ENCODE measurements at regions not wholly inside any gene's neighbourhood (a gene's known extent, or its start where the extent isn't known, plus 50 kb on each side); places are given as distances from the start of the nearest gene placed in this dataset.
A peak's percentile ranks its signal among the peaks of the same experiment; 100 is the strongest.

DNA sequence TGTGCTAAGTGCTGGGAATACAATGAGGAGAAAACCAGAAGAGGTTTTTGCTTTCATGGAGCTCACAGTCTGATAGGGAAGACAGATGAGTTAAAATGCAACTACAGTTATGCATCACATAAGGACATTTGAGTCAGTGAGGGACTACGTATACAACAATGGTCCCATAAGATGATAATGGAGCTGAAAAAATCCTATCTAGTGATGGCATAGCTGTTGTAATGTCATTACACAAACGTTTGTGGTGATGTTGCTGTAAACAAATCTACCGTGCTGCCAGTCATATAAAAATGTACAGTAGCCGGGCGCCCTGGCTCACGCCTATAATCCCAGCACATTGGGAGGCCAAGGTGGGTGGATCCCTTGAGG is 110.1 kb upstream of the RAD23B start:
- H3K27ac ChIP-seq: no peak overlapping the region
- no peaks in the 10 kb centered on the region for H3K36me3 ChIP-seq
- DNase-seq (no peak), ATAC-seq (no peak)
- intact Hi-C loops (cut with DNase I): no loop called here
- TF ChIP-seq, protein P1, sequence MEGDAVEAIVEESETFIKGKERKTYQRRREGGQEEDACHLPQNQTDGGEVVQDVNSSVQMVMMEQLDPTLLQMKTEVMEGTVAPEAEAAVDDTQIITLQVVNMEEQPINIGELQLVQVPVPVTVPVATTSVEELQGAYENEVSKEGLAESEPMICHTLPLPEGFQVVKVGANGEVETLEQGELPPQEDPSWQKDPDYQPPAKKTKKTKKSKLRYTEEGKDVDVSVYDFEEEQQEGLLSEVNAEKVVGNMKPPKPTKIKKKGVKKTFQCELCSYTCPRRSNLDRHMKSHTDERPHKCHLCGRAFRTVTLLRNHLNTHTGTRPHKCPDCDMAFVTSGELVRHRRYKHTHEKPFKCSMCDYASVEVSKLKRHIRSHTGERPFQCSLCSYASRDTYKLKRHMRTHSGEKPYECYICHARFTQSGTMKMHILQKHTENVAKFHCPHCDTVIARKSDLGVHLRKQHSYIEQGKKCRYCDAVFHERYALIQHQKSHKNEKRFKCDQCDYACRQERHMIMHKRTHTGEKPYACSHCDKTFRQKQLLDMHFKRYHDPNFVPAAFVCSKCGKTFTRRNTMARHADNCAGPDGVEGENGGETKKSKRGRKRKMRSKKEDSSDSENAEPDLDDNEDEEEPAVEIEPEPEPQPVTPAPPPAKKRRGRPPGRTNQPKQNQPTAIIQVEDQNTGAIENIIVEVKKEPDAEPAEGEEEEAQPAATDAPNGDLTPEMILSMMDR (IDR thresholded peaks at IDR 0.05): no peak
- no peaks in the 10 kb centered on the region for H3K27me3 ChIP-seq (ENCODE audit: low read depth)
- no peak overlapping the region for H3K4me3 ChIP-seq
- H3K4me1 ChIP-seq: no peaks in the 10 kb centered on the region
- no peaks in the 10 kb centered on the region for H3K9me3 ChIP-seq

DNA sequence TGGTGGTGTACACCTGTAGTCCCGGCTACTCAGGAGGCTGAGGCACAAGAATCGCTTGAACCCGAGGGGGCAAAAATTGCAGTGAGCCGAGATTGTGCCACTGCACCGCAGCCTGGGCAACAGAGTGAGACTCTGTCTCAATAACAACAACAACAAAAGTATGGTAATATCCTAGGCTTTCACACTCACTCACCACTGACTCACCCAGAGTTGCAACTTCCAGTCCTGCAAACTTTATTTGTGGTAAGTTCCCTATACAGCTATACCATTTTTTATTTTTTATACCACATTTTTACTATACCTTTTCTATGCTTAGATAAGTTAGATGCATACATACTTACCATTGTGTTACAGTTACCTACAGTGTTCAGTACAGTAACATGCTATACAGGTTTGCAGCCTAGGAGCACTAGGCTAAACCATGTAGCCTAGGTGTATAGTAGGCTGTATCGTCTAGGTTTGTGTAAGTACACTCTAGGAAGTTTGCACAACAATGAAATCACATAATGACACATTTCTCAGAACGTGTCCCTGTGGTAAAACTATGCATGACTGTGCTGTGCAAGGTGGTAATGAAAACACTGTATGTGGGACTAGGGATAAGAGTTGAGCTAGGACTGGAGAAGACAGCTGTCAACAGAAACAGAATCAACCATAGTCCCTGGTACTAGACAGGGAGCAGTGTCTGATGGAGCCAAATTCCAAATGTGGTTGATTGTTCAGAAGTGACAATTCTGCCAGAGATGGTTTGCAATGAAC is 109.5 kb upstream of the RAD23B start:
- Histone ChIP-seq H3K27me3 (ENCODE audit: low read depth) (no peaks in the 10 kb centered on the region), H3K27ac (no peak overlapping the region), H3K9me3 (no peaks in the 10 kb centered on the region), H3K36me3 (no peaks in the 10 kb centered on the region), H3K4me1 (no peaks in the 10 kb centered on the region), H3K4me3 (no peak overlapping the region)
- TF ChIP-seq, protein P1 (IDR thresholded peaks at IDR 0.05): no peak
- ATAC-seq: peak in 1 of 2 donors; percentile 13
- no peak for DNase-seq
- intact Hi-C loops (cut with DNase I): no loop called here

DNA sequence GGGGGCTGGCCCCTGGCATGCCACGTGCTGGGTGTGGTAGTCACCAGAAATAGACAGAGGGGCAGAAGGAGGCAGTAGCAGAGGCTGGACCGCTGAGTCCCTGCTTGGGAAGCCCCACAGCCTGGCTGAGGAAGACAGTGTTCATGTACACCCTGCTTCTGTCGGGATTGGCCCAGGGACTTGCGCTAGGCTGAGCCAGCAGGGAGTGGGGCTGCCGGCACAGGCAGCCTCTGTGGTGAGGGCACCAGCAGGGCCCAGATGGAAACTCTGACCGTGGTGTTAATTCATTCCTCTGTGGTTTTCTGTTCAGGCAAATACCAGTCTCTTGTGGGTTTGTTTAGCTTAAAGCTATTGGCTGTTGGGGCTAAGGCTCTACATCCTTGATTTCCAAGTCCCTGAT is 108.6 kb upstream of the RAD23B start:
- Histone ChIP-seq H3K27ac (no peak overlapping the region), H3K4me1 (no peaks in the 10 kb centered on the region), H3K27me3 (ENCODE audit: low read depth) (no peaks in the 10 kb centered on the region), H3K9me3 (no peaks in the 10 kb centered on the region), H3K4me3 (no peak overlapping the region), H3K36me3 (no peaks in the 10 kb centered on the region)
- ATAC-seq (no peak), DNase-seq (no peak)
- intact Hi-C loops (cut with DNase I): no loop called here
- TF ChIP-seq, protein P1 (IDR thresholded peaks at IDR 0.05): no peak

DNA sequence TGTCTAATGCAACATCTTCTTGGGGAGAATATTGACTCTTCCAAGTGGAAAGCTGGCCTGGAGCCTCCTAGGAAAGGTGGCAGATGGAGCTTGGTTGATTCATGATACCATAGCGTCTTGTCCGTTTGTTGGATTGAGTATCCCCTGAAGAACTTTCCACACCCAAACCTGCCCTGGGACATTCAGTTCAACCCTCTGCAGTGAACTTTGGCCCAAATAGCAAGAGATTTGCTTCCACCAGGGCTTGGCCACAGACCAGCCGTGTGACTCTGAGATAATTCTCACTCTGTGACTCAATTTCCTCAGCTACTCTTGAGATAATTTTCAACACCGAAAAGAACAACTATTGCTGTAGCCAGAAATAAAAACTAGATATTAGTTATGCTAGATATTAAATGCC is 108.0 kb upstream of the RAD23B start:
- Histone ChIP-seq H3K9me3 (no peaks in the 10 kb centered on the region), H3K4me3 (no peak overlapping the region), H3K36me3 (no peaks in the 10 kb centered on the region), H3K4me1 (no peaks in the 10 kb centered on the region), H3K27ac (no peak overlapping the region), H3K27me3 (ENCODE audit: low read depth) (no peaks in the 10 kb centered on the region)
- DNase-seq (no peak), ATAC-seq (no peak)
- TF ChIP-seq, protein P1 (IDR thresholded peaks at IDR 0.05): no peak
- intact Hi-C loops (cut with DNase I): no loop called here

DNA sequence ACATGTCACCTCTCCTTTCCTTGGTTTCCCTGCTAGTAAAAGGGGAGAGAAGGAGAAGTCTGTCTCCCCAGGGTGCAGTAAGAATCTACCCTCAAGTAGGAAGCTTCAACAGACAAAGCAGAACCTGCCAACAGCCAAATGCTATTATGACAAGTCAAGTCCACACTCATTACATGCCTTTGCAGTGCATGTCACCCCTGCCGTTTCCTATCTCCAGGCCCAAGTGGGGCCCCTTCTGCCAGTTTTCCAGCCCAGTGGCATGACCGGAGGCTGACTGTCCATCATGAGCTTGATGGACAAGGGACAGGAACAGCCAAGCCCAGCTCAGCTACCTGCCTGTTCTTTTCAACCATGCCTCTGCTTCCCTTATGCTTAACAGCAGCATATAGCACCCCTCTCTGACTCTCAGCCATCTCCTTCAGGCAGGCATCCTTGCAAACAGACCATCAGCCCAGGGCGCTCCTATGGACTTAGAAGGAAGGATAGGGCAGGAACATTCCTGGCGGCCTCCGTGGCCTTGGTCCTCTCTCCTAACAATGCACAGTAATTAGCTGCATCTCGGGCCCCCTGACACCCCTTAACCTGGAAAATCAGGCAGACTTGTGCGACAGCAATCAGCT is 107.2 kb upstream of the RAD23B start:
- DNase-seq (no peak), ATAC-seq (no peak)
- Histone ChIP-seq H3K9me3 (no peaks in the 10 kb centered on the region), H3K4me3 (no peak overlapping the region), H3K27ac (no peak overlapping the region), H3K27me3 (ENCODE audit: low read depth) (no peaks in the 10 kb centered on the region), H3K4me1 (no peaks in the 10 kb centered on the region), H3K36me3 (no peaks in the 10 kb centered on the region)
- TF ChIP-seq, protein P1 (IDR thresholded peaks at IDR 0.05): no peak
- intact Hi-C loops (cut with DNase I): no loop called here

Data from lower lobe of right lung (tissue), 2 donors.